DND-41 (cell line): ENCODE measurements at regions not wholly inside any gene's neighbourhood (a gene's known extent, or its start where the extent isn't known, plus 50 kb on each side); places are given as distances from the start of the nearest gene placed in this dataset.

ENCODE experiments used
- CTCF ChIP-seq: IDR thresholded peaks from 2 replicates; pipeline ENCODE4 v1.5.1; 2012; ENCODE audit warnings: borderline replicate concordance, low read length, moderate library complexity, mild to moderate bottlenecking; ENCODE audit not compliant: poor library complexity, severe bottlenecking; ENCODE audit errors: extremely low read depth
- EZH2 ChIP-seq: IDR thresholded peaks from 3 replicates; pipeline ENCODE4 v1.6.1; 2012; ENCODE audit warnings: borderline replicate concordance, low read depth, mild to moderate bottlenecking, moderate library complexity, low read length, inconsistent platforms; ENCODE audit not compliant: severe bottlenecking

GRCh38 chr2:128980475-128980874 lies 661.8 kb upstream of the HS6ST1 start:
- TF ChIP-seq CTCF: no peak
- no peak for TF ChIP-seq EZH2
